ENCODE measurements at regions not wholly inside any gene's neighbourhood (a gene's known extent, or its start where the extent isn't known, plus 50 kb on each side); places are given as distances from the start of the nearest gene placed in this dataset.

DNA sequence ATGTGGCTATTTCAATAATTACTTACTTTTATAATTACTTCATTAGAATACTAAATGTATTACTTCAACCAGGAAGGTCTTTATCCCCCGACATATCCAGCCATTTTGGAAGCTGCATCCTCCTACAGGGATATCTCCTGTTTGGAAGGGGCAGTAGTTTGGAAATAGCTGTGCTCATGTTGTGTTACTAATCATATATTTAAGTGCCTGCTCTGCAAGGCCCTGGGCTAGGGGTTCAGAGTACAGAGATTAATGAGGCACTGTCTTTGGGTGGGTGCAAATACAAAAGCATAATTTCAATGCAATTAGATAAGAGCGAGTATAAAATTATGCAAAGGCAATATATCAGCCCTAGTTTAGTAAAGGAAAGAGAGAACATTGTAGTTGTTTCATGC is 146.3 kb upstream of the RARB start:
- in situ Hi-C loops (cut with MboI; ENCODE audit: low sequenced_read_pairs) (no loop called here), dilution Hi-C loops (cut with HindIII; ENCODE audit: low sequenced_read_pairs, unreplicated experiment) (no loop called here), intact Hi-C loops (cut with micrococcal nuclease) (no loop called here)
- H2AK5ac ChIP-seq (ENCODE audit: low read depth, low read length), result no peak overlapping the region
- no peak overlapping the region for H4K5ac ChIP-seq (ENCODE audit: low read depth, low read length)
- H2BK20ac ChIP-seq (ENCODE audit: low read depth, low read length), result no peak overlapping the region
- no peak overlapping the region for H3K4me2 ChIP-seq (ENCODE audit: low read depth, low read length)
- H2BK120ac ChIP-seq (ENCODE audit: low read depth, low read length), result no peak overlapping the region
- H2AFZ ChIP-seq (replicated peaks; ENCODE audit: low read length, poor library complexity), result no peak overlapping the region
- H2BK5ac ChIP-seq (ENCODE audit: low read depth, low read length, poor library complexity, severe bottlenecking), result no peak overlapping the region
- H2BK15ac ChIP-seq (ENCODE audit: low read depth, low read length), result no peak overlapping the region
- whole genome bisulfite sequencing, 2 experiments (ENCODE audit: extremely low coverage in 2 of 2, insufficient read length in 1 of 2), result no CpG with 5 or more reads among the region's 2 CpGs
- no peak for DNase-seq
- H3K9me1 ChIP-seq (ENCODE audit: insufficient read depth, low read length), result no peaks in the 10 kb centered on the region
- H4K91ac ChIP-seq (ENCODE audit: insufficient read depth, low read depth, low read length), result no peak overlapping the region
- no peak overlapping the region for H4K8ac ChIP-seq (ENCODE audit: low read depth in 2 of 2, low read length in 2 of 2)
- no peak overlapping the region for H3K4ac ChIP-seq (ENCODE audit: low read depth, low read length)
- H3K9me3 ChIP-seq (ENCODE audit: control insufficient read depth, insufficient read depth, low read length), result peaks cover 4% of the 10 kb centered on the region; the same call in 1 of the 2 replicates
- no peaks in the 10 kb centered on the region for H3K4me1 ChIP-seq (ENCODE audit: control insufficient read depth, insufficient read depth, low read length)
- H3K4me3 ChIP-seq (ENCODE audit: insufficient read depth, low read depth, low read length), result no peak overlapping the region
- H3K79me1 ChIP-seq (ENCODE audit: low read depth in 1 of 2, low read length in 2 of 2), result no peaks in the 10 kb centered on the region
- no peaks in the 10 kb centered on the region for H3K36me3 ChIP-seq (ENCODE audit: control insufficient read depth, insufficient read depth, low read length)
- no peak overlapping the region for H3K9ac ChIP-seq (ENCODE audit: low read depth, low read length)
- no peak overlapping the region for H3K27ac ChIP-seq (ENCODE audit: insufficient read depth, low read length)
- no peak overlapping the region for H3K23ac ChIP-seq (ENCODE audit: low read depth, low read length)
- no peaks in the 10 kb centered on the region for H3K27me3 ChIP-seq (ENCODE audit: control insufficient read depth, insufficient read depth, low read length)
- ATAC-seq (ENCODE audit: low read depth), result no peak
- H4K20me1 ChIP-seq (ENCODE audit: insufficient read depth, low read length), result no peaks in the 10 kb centered on the region
- H3K18ac ChIP-seq (ENCODE audit: low read depth, low read length), result no peak overlapping the region
- H3K56ac ChIP-seq (ENCODE audit: extremely low read depth, insufficient read depth, low read length), result no peak overlapping the region
- H3K14ac ChIP-seq (replicated peaks; ENCODE audit: low read depth, low read length), result no peak overlapping the region
- ChIA-PET CTCF (no interaction called here), POLR2A (ENCODE audit: unreplicated experiment) (no interaction called here)
- no peak overlapping the region for H2AK9ac ChIP-seq (replicated peaks; ENCODE audit: low read depth, low read length, poor library complexity)
- no TSS peak for BruUV-seq (replicated peaks)
- TF ChIP-seq MAZ (IDR thresholded peaks at IDR 0.05; ENCODE audit: borderline replicate concordance, low read depth, low read length), result no peak
- TF ChIP-seq RCOR1 (IDR thresholded peaks at IDR 0.05; ENCODE audit: insufficient replicate concordance, low read length), result no peak
- TF ChIP-seq CEBPB (IDR thresholded peaks at IDR 0.05; ENCODE audit: low read depth, low read length), result no peak
- no peak for TF ChIP-seq RFX5 (IDR thresholded peaks at IDR 0.05; ENCODE audit: low read depth, low read length)
- TF ChIP-seq MAFK (IDR thresholded peaks at IDR 0.05; ENCODE audit: low read depth, low read length), result no peak
- TF ChIP-seq, protein P1, sequence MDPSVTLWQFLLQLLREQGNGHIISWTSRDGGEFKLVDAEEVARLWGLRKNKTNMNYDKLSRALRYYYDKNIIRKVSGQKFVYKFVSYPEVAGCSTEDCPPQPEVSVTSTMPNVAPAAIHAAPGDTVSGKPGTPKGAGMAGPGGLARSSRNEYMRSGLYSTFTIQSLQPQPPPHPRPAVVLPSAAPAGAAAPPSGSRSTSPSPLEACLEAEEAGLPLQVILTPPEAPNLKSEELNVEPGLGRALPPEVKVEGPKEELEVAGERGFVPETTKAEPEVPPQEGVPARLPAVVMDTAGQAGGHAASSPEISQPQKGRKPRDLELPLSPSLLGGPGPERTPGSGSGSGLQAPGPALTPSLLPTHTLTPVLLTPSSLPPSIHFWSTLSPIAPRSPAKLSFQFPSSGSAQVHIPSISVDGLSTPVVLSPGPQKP (IDR thresholded peaks at IDR 0.05; ENCODE audit: borderline replicate concordance, low read depth, low read length), result no peak
- no peak for TF ChIP-seq MXI1 (IDR thresholded peaks at IDR 0.05; ENCODE audit: borderline replicate concordance, low read depth, low read length)
- TF ChIP-seq, protein P2, sequence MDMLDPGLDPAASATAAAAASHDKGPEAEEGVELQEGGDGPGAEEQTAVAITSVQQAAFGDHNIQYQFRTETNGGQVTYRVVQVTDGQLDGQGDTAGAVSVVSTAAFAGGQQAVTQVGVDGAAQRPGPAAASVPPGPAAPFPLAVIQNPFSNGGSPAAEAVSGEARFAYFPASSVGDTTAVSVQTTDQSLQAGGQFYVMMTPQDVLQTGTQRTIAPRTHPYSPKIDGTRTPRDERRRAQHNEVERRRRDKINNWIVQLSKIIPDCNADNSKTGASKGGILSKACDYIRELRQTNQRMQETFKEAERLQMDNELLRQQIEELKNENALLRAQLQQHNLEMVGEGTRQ (IDR thresholded peaks at IDR 0.05; ENCODE audit: low read depth, low read length), result no peak
- no peak for TF ChIP-seq SMC3 (IDR thresholded peaks at IDR 0.05; ENCODE audit: low read depth, low read length)
- TF ChIP-seq POLR2A (IDR thresholded peaks at IDR 0.05; ENCODE audit: low read depth, low read length), result no peak
- TF ChIP-seq, protein P3, sequence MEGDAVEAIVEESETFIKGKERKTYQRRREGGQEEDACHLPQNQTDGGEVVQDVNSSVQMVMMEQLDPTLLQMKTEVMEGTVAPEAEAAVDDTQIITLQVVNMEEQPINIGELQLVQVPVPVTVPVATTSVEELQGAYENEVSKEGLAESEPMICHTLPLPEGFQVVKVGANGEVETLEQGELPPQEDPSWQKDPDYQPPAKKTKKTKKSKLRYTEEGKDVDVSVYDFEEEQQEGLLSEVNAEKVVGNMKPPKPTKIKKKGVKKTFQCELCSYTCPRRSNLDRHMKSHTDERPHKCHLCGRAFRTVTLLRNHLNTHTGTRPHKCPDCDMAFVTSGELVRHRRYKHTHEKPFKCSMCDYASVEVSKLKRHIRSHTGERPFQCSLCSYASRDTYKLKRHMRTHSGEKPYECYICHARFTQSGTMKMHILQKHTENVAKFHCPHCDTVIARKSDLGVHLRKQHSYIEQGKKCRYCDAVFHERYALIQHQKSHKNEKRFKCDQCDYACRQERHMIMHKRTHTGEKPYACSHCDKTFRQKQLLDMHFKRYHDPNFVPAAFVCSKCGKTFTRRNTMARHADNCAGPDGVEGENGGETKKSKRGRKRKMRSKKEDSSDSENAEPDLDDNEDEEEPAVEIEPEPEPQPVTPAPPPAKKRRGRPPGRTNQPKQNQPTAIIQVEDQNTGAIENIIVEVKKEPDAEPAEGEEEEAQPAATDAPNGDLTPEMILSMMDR (conservative IDR thresholded peaks at IDR 0.05; ENCODE audit: low read depth, low read length), result no peak
- no peak for TF ChIP-seq BHLHE40 (IDR thresholded peaks at IDR 0.05; ENCODE audit: low read depth, low read length)
- no peak for TF ChIP-seq CHD1 (IDR thresholded peaks at IDR 0.05; ENCODE audit: low read depth, low read length)
- TF ChIP-seq FOS (IDR thresholded peaks at IDR 0.05; ENCODE audit: low read depth, low read length), result no peak
- TF ChIP-seq NFE2L2 (IDR thresholded peaks at IDR 0.05; ENCODE audit: low read depth, low read length), result no peak
- TF ChIP-seq RAD21 (IDR thresholded peaks at IDR 0.05; ENCODE audit: low read length), result no peak
